HT-29 (cell line): ENCODE measurements at regions not wholly inside any gene's neighbourhood (a gene's known extent, or its start where the extent isn't known, plus 50 kb on each side); places are given as distances from the start of the nearest gene placed in this dataset.
"Not testable (repeated sequence)": the region's sequence is repeated elsewhere in the genome, so short reads cannot be mapped to it uniquely, and the experiment has no call there.

Source experiments
- DNase-seq: peaks from one replicate; pipeline ENCODE4 v3.0.0-alpha.2; 2015; ENCODE audit warnings: low spot score

DNA sequence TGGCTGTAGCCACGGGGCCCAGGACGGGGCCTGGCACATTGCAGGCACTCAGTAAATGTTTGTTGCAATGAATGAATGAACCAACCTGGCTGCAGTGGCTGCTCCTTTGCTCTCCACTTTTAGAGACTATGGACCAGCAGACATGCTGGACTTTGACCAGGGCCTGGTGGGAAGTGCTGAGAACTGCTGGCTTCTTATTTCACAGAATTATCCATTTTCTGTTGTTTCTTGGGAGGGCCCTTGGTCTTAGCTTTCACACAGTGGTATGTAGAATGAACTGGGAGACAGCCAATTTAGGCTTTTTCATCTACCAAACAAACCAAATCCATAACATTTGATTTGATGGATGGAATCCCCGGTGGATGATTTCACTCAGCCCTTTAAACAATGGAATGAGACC lies 78.0 kb upstream of the LHFPL2 start:
- DNase-seq = peak; percentile 11

DNA sequence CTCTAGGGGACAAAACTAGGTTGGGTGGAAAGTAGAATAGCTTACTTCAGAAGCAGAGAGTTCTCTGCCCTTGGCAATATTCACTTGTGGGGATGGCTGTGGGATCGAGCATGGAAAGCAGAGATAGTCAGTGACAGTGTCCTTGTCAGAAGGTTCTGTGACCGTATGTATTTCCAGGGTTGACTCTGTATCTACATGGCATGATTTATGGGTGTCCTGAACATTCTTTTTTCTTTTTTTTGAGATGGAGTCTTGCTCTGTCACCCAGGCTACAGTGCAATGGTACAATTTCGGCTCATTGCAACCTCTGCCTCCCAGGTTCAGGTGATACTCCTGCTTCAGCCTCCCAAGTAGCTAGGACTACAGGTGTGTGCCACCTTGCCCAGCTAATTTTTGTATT lies 77.4 kb upstream of the LHFPL2 start:
- no peak for DNase-seq

DNA sequence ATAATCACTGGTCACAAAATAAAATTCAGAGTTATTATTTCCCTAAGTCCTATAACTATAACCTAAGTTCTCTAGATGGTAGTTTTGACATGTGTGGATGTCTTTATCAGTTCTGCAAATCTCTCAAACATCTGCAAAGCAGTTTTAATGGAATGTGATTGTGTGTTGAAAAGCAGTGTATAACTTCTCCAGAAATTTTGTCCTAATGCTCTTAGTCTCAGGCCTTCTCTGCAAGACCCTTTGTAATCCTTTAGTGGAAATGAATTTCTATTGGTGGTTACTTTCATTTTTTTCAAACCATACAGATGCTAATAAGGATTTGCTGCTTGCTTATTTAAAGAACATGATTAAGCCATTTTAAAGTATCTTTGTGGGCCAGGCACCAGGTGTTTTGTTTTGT lies 75.5 kb upstream of the LHFPL2 start:
- DNase-seq = no peak

DNA sequence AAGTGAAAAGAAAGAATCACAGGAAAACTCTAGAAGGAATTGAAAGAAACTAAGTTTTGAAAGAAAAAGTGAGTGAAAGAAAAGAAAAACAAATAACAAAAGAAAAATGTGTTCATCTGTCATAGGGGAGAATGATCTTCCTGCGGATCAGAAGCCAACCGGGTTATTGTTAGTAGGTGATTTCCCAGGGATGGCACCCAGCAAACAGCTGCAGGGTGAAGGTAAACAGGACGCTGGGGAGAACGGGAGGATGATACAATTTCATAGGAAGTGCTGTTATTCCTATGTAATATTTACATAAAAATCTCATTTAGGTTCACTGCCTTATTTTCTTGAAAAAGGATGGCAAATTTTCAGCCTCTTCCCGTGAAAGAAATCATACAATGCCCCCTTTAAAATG lies 72.4 kb upstream of the LHFPL2 start:
- no peak for DNase-seq

DNA sequence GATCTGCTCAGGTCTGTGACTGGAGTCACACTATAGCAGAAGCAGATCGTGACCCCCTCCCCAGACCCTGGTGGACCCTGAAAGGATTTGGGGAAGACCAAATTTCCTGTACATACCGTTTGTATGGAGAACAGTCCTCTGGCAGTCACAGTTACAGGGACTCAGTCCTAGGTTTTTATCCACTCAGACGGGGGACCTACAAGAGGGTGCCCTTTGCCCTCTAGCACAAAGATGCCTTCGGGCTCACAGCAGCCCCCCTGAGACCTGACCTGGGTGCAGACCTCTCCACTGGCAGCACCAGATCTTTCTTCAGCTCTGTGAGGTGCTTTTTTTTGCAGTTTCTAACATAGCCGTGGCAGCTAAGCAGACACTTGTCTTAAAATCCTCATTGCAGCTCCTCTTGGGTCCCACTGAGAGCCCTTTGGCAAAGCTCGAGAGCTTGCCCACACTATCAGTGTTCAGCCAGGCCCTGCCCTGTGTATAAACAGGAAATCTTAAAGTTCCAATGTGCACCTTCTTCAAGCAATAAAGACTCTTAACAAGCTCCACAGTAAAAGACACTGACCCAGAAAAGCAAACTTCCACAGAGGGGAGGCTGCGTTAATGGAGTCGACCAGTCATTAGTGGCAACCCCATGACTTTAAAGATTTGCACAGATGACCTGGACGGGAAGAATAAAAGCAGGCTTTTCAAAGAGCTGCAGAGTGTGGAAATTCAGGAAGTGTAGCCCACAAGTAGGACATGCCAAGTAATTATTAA lies 71.8 kb upstream of the LHFPL2 start:
- DNase-seq = peak; percentile 30

DNA sequence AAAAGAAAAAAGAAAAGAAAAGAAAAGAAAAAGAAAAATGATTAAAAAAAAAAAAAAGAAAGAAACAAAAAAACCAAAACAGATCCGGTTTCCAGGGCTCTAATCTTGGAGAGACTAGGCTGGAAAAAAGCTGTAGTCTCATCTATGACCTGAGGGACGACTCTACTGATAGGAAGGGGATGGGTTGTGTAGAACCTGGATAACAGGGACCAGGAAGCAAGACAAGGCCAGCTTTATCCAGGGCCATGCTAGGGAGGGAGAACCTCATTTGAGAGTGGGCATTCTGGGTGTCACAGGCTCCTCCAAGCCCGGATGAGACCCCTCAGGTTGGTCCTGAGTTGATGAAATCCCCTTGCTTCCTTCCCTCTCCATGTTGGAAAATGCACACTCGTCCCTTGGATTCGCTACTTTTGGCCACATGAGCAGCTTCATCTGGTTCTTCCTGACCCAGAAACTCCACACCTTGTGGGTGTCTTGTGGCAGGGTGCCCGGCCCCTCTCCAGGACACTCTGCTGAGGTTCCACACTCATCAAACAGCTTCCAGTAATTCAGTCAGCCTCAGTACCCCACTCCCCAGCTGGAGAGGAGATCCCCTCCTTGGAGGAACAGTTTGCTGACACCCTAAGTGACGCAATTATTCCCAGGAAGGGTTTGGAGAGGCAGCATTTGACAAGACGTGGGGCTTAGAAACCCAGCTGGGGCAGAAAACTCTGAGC lies 71.1 kb upstream of the LHFPL2 start:
- no peak for DNase-seq

DNA sequence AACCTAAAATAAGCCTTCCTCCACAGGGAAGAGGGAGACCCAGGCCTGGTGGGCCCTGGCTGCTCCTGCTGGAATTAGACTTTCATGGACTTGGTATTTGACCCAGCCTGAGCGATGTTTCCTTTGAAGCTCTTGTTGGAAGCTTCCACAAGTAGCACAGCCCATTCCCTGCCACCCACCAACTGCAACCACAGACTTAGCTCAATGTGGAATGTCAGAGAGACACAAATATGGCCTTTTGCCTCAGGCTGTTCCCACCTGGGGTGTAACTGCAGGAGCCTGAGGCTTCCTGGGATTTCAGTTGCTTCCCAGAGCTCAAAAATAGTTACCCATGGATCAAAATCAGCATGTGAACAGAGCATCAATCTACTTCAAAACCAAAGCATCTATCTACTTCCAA lies 70.3 kb upstream of the LHFPL2 start:
- DNase-seq = no peak

DNA sequence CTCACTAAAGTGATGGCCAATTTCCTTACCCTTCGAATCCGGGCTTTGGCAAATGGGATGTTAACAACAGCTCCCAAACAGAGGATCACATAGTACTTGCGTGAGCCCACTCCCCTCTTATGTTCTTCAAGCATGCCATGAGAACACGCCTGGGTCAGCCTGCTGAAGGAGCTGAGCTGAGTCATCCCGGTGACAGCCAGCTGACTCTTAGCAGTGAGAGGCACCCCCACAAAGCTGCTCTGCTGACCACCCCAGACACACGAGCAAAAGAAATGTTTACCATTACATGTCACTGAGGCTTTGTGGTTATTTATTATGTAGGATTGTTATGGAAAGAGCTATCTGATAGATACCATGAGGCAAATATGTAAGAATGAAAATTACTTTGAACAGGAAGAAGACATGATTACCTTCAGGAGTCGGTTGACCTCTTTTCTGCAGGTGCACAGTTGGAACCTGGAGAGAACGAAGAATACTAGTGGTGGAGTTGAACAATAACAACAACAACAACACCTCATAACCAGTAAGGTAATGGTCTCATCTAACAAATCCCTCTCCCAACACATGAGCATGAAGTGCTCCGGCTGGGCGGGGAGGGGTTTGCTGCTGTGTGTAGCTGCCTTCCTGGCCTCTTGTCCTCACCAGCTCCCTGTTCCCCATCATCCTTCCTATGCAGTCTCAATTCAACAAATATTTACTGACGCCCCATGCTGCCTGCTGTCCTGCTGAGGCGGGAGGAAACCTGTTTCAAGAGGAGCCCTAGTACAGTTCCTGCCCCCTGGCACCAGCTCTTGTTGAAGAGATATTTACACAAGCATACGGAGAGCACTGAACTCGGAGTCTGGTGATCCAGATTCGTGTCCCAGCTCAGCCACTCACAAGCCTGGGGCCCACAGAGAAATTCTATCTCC lies 69.4 kb upstream of the LHFPL2 start:
- no peak for DNase-seq

DNA sequence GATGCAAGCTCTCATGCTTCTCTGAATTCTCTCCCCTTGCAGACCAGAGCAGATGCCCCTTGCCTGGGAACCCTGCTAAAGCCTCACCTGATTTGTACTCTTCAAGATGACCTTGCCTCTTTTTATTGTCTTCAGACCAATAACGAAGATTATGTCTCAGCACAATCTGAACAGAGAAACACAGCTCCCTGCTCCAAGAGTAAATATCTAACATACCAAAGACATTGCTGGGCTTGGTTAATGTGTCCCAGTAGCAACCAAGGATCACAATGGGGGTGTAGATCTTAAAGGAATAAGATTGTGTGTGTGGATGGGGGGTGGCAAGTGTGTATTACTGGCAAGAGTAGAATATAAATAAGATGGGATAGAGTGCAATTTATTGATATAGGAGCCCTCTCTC lies 67.6 kb upstream of the LHFPL2 start:
- no peak for DNase-seq

DNA sequence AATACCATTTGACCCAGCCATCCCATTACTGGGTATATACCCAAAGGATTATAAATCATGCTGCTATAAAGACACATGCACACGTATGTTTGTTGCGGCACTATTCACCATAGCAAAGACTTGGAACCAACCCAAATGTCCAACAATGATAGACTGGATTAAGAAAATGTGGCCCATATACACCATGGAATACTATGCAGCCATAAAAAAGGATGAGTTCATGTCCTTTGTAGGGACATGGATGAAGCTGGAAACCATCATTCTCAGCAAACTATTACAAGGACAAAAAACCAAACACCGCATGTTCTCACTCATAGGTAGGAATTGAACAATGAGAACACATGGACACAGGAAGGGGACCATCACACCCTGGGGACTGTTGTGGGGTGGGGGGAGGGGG lies 66.8 kb upstream of the LHFPL2 start:
- not testable (repeated sequence) for DNase-seq

DNA sequence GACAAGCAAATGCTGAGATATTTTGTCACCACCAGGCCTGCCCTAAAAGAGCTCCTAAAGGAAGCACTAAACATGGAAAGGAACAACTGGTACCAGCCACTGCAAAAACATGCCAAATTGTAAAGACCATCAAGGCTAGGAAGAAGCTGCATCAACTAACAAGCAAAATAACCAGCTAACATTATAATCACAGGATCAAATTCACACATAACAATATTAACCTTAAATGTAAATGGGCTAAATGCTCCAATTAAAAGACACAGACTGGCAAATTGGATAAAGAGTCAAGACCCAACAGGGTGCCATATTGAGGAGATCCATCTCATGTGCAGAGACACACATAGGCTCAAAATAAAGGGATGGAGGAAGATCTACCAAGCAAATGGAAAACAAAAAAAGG lies 63.1 kb upstream of the LHFPL2 start:
- DNase-seq = not testable (repeated sequence)

DNA sequence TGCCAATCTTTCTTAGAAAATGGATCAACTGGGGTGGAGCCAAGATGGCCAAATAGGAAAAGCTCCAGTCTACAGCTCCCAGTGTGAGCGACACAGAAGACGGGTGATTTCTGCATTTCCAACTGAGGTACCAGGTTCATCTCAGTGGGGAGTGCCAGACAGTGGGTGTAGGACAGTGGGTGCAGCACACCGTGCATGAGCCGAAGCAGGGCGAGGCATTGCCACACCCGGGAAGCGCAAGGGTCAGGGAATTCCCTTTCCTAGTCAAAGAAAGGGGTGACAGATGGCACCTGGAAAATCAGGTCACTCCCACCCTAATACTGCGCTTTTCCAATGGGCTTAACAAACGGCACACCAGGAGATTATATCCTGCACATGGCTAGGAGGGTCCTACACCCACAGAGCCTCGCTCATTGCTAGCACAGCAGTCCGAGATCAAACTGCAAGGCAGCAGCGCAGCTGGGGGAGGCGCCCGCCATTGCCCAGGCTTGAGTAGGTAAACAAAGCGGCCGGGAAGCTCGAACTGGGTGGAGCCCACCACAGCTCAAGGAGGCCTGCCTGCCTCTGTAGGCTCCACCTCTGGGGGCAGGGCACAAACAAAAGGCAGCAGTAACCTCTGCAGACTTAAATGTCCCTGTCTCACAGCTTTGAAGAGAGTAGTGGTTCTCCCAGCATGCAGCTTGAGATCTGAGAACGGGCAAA lies 61.3 kb upstream of the LHFPL2 start:
- DNase-seq = not testable (repeated sequence)

DNA sequence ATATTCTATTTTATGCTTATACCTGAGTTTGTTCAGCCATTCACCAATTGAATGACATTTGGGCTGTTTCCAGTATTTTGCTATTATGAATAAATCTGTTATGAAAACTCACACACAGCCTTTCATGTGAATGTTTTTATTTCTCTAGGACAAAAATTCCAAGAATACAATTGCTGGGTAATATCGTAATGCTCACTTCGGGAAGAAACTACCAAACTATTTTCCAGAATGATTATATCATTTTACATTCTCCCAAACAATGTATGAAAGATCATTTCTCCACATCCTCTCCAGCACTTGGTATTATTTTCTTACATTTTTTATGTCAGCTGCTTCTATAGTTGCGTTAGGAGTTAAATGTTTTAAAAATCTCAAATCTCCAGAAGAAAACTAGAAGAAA lies 58.3 kb upstream of the LHFPL2 start:
- no peak for DNase-seq

DNA sequence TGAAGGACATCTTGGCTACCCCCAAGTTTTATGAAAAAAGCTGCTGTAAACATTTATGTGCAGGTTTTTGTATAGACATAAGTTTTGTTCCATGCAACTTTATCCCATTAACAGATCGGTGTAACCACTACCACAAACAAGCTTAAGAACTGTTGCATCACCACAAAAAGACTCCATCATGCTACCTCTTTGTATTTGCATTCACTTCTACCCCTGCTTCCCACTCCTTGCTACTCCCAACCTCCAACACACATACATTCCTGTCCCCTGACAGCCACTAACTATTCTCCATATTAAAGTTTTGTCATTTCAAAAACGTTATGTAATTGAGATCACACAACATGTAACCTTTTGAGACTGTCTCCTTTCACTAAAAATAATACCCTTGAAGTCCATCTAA lies 57.8 kb upstream of the LHFPL2 start:
- DNase-seq = no peak

DNA sequence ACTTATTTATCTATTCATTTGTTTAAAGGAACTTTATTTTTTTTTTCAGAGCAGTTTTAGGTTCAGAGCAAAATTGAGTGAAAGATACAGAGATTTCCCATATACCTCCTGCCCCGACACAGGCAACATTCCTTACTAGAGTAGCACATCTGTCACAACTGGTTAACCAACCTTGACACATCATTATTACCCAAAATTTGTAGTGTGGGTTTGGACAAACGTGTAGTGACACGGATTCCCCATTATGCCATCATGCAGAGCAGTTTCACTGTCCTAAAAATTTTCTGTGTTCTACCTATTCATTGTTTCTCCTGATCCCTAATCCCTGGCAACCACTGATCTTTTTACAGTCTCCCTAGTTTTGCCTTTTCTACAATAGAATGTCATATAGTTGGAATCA lies 57.3 kb upstream of the LHFPL2 start:
- DNase-seq = no peak

DNA sequence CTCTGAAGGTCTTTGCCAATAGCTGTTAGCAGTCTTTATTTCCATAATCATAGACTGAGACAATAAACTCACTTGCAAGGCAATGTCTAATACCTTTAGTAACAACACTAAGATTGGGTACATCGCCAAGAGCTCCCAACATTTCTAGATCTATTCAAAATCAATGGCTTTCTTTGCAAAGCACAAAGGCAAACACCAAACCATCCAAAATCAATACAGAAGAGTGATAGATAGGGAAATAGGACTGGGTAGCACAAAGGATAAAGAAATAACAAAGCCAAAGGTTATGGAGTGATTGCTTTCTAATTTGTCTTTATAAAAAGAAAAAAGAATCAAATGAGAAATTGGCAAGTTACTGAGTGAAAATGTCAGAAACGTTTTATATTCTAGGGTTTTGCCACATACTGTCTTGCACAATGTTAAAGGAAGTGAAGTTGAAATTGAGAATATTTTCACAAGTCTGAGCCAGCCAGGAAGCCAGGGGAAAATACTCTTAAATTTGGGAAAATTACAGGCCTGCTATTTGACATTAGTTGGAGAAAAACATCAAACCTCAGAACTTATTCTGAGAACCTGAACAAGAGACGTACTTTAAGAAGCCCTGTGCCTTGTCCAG lies 53.3 kb upstream of the LHFPL2 start:
- no peak for DNase-seq

DNA sequence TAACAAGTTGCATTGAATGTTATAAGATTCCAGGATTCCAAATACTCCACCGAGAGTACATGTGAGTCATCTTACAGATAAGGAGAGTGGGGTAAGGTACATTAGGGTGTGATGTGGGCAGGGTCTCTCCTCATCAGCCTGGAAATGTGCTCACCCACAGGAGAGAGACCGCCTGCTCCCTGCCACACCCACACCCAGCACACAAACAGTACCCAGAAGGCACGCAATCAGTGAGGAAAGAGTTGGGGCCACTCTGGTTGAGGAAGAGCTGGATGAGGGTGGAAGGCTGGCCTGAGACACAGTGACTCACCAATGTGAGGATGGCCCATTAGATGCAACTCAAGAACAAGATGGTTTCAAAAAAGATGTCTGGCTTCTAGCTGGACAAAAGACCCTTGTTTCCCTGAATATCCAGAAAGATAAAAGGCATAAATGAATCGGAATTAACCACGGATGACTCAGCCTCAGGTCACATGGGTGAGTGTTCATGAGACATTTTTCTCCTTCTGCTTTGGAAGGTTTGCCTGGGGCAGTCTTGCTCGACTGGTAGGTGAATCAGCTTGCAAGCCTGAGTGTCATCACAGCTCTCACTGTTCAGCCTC lies 51.1 kb upstream of the LHFPL2 start:
- peak; percentile 86 for DNase-seq

DNA sequence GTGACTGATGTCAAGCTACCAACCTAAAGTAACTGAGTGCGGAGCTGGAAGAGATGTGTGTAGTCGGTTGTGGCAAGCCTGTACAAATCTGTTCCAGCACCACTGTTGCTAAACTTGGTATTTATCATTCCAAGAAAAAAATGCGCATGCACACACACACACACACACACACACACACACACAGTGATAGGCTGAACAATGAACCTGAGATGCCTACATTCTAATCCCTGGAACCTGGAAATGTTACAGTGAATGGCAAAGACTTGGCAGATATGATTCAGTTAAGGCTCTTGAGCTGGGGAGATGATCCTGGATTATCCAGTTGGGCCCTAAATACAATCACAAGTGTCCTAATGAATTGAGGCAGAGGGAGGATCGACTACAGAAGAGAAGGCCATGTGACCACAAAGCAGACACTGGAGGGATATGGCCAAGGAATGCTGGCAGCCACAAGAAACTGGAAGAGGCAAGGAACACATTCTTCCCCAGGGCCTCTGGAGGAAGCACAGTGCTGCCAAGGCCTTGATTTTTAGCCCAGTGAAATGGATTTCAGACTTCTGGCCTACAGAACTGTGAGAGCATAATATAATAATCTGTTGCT lies 49.7 kb upstream of the LHFPL2 start:
- DNase-seq = no peak
